ENCODE measurements at regions not wholly inside any gene's neighbourhood (a gene's known extent, or its start where the extent isn't known, plus 50 kb on each side); places are given as distances from the start of the nearest gene placed in this dataset.

DNA sequence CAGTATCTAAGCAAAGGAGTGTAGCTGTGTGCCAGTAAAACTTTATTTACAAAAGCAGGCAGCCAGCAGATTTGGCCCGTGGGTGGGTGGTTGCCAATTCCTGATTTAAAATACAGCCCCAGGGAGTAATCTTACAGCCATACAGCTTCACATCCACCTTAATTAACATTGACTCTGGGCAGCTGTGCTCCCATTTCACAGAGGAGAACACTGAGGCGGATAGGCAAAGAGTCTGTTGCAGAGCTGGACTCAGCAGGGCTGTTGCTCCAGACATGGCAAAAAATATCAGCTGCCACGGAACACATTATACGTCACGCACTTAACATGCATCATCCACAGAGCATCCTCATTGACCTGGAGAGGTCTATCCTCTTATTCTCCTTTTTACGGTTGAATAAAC lies 289.9 kb downstream of the DHX35 start (continued):
- TF ChIP-seq ZNF114 (CRISPR knock-in tag; IDR thresholded peaks at IDR 0.05), result no peak
- TF ChIP-seq, protein P1, sequence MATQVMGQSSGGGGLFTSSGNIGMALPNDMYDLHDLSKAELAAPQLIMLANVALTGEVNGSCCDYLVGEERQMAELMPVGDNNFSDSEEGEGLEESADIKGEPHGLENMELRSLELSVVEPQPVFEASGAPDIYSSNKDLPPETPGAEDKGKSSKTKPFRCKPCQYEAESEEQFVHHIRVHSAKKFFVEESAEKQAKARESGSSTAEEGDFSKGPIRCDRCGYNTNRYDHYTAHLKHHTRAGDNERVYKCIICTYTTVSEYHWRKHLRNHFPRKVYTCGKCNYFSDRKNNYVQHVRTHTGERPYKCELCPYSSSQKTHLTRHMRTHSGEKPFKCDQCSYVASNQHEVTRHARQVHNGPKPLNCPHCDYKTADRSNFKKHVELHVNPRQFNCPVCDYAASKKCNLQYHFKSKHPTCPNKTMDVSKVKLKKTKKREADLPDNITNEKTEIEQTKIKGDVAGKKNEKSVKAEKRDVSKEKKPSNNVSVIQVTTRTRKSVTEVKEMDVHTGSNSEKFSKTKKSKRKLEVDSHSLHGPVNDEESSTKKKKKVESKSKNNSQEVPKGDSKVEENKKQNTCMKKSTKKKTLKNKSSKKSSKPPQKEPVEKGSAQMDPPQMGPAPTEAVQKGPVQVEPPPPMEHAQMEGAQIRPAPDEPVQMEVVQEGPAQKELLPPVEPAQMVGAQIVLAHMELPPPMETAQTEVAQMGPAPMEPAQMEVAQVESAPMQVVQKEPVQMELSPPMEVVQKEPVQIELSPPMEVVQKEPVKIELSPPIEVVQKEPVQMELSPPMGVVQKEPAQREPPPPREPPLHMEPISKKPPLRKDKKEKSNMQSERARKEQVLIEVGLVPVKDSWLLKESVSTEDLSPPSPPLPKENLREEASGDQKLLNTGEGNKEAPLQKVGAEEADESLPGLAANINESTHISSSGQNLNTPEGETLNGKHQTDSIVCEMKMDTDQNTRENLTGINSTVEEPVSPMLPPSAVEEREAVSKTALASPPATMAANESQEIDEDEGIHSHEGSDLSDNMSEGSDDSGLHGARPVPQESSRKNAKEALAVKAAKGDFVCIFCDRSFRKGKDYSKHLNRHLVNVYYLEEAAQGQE (IDR thresholded peaks at IDR 0.05; ENCODE audit: unreplicated experiment), result no peak
- TF ChIP-seq CREB1 (CRISPR knock-in tag; IDR thresholded peaks at IDR 0.05; ENCODE audit: low read depth), result no peak
- TF ChIP-seq, protein P2, sequence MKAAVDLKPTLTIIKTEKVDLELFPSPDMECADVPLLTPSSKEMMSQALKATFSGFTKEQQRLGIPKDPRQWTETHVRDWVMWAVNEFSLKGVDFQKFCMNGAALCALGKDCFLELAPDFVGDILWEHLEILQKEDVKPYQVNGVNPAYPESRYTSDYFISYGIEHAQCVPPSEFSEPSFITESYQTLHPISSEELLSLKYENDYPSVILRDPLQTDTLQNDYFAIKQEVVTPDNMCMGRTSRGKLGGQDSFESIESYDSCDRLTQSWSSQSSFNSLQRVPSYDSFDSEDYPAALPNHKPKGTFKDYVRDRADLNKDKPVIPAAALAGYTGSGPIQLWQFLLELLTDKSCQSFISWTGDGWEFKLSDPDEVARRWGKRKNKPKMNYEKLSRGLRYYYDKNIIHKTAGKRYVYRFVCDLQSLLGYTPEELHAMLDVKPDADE (IDR thresholded peaks at IDR 0.05), result no peak
- TF ChIP-seq ZNF331 (CRISPR knock-in tag; IDR thresholded peaks at IDR 0.05; ENCODE audit: low read depth), result no peak

DNA sequence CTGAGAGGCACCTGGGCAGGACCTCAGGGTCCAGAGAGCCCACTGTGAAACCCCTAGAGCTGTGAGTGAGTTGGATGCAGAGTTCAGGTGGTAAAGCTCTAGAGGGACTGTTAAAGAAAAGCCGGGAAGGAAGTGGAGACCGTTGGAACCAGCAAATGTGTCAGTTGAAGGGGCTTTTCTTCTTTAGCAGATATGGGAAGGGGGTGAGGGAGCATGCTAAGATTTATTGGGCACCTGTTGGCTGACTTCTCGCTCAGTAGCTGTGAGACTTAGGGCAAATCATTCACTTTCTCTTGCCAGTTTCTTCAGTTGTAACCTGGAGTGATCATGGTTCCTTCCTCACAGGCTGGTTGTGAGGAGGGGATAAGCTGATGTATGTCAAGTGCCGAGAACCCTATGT lies 287.7 kb downstream of the DHX35 start:
- Mint-ChIP-seq H3K36me3 (ENCODE audit: low read depth) (no peaks in the 10 kb centered on the region), H3K27ac (no peak overlapping the region), H3K9me3 (no peaks in the 10 kb centered on the region), H3K4me1 (no peaks in the 10 kb centered on the region), H3K27me3 (ENCODE audit: insufficient read depth, low read depth, poor library complexity) (peaks cover 2% of the 10 kb centered on the region), H3K4me3 (no peak overlapping the region)
- H2AFZ ChIP-seq, result no peak overlapping the region
- DNase-seq (ENCODE audit: low spot score), result no peak
- H4K20me1 ChIP-seq (replicated peaks; ENCODE audit: insufficient read depth), result no peaks in the 10 kb centered on the region
- H3K36me3 ChIP-seq (ENCODE audit: insufficient read depth), result no peaks in the 10 kb centered on the region
- no peak for ATAC-seq
- H3K4me3 ChIP-seq, result no peak overlapping the region
- H3K27me3 ChIP-seq (ENCODE audit: insufficient read depth), result no peaks in the 10 kb centered on the region
- no peak overlapping the region for H3K27ac ChIP-seq (ENCODE audit: low read depth)
- 0 out of 2 replicates have a peak, but pooled peaks cover 3% of the 10 kb centered on the region for H3K9me2 ChIP-seq (ENCODE audit: insufficient read depth)
- no peaks in the 10 kb centered on the region for H3K4me1 ChIP-seq (ENCODE audit: insufficient read depth)
- H3F3A ChIP-seq (replicated peaks; ENCODE audit: low read depth), result no peaks in the 10 kb centered on the region
- no peak overlapping the region for H3K4me2 ChIP-seq
- H3K79me2 ChIP-seq (replicated peaks; ENCODE audit: insufficient read depth), result no peaks in the 10 kb centered on the region
- TF ChIP-seq STAT1 (IDR thresholded peaks at IDR 0.05; ENCODE audit: unreplicated experiment) (no peak), EZH2 (IDR thresholded peaks at IDR 0.05; ENCODE audit: low read depth, unreplicated experiment) (no peak), NANOG (IDR thresholded peaks at IDR 0.05; ENCODE audit: borderline replicate concordance) (no peak), CREB1 (CRISPR knock-in tag; IDR thresholded peaks at IDR 0.05; ENCODE audit: low read depth) (no peak), EZH2phosphoT487 (IDR thresholded peaks at IDR 0.05; ENCODE audit: unreplicated experiment) (no peak), ZNF114 (CRISPR knock-in tag; IDR thresholded peaks at IDR 0.05) (no peak), JUNB (IDR thresholded peaks at IDR 0.05; ENCODE audit: unreplicated experiment) (no peak), POLR2AphosphoS5 (IDR thresholded peaks at IDR 0.05; ENCODE audit: low read depth) (no peak), ZNF331 (CRISPR knock-in tag; IDR thresholded peaks at IDR 0.05; ENCODE audit: low read depth) (no peak)
- TF ChIP-seq, protein P2 (IDR thresholded peaks at IDR 0.05), result no peak
- TF ChIP-seq, protein P3, sequence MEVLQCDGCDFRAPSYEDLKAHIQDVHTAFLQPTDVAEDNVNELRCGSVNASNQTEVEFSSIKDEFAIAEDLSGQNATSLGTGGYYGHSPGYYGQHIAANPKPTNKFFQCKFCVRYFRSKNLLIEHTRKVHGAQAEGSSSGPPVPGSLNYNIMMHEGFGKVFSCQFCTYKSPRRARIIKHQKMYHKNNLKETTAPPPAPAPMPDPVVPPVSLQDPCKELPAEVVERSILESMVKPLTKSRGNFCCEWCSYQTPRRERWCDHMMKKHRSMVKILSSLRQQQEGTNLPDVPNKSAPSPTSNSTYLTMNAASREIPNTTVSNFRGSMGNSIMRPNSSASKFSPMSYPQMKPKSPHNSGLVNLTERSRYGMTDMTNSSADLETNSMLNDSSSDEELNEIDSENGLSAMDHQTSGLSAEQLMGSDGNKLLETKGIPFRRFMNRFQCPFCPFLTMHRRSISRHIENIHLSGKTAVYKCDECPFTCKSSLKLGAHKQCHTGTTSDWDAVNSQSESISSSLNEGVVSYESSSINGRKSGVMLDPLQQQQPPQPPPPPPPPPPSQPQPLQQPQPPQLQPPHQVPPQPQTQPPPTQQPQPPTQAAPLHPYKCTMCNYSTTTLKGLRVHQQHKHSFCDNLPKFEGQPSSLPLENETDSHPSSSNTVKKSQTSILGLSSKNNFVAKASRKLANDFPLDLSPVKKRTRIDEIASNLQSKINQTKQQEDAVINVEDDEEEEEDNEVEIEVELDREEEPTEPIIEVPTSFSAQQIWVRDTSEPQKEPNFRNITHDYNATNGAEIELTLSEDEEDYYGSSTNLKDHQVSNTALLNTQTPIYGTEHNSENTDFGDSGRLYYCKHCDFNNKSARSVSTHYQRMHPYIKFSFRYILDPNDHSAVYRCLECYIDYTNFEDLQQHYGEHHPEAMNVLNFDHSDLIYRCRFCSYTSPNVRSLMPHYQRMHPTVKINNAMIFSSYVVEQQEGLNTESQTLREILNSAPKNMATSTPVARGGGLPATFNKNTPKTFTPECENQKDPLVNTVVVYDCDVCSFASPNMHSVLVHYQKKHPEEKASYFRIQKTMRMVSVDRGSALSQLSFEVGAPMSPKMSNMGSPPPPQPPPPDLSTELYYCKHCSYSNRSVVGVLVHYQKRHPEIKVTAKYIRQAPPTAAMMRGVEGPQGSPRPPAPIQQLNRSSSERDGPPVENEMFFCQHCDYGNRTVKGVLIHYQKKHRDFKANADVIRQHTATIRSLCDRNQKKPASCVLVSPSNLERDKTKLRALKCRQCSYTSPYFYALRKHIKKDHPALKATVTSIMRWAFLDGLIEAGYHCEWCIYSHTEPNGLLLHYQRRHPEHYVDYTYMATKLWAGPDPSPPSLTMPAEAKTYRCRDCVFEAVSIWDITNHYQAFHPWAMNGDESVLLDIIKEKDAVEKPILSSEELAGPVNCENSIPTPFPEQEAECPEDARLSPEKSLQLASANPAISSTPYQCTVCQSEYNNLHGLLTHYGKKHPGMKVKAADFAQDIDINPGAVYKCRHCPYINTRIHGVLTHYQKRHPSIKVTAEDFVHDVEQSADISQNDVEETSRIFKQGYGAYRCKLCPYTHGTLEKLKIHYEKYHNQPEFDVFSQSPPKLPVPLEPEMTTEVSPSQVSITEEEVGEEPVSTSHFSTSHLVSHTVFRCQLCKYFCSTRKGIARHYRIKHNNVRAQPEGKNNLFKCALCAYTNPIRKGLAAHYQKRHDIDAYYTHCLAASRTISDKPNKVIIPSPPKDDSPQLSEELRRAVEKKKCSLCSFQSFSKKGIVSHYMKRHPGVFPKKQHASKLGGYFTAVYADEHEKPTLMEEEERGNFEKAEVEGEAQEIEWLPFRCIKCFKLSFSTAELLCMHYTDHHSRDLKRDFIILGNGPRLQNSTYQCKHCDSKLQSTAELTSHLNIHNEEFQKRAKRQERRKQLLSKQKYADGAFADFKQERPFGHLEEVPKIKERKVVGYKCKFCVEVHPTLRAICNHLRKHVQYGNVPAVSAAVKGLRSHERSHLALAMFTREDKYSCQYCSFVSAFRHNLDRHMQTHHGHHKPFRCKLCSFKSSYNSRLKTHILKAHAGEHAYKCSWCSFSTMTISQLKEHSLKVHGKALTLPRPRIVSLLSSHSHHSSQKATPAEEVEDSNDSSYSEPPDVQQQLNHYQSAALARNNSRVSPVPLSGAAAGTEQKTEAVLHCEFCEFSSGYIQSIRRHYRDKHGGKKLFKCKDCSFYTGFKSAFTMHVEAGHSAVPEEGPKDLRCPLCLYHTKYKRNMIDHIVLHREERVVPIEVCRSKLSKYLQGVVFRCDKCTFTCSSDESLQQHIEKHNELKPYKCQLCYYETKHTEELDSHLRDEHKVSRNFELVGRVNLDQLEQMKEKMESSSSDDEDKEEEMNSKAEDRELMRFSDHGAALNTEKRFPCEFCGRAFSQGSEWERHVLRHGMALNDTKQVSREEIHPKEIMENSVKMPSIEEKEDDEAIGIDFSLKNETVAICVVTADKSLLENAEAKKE (CRISPR knock-in tag; IDR thresholded peaks at IDR 0.05), result no peak
